Epithelial cell of prostate (primary cell): ENCODE measurements at regions not wholly inside any gene's neighbourhood (a gene's known extent, or its start where the extent isn't known, plus 50 kb on each side); places are given as distances from the start of the nearest gene placed in this dataset.
"Not testable (repeated sequence)": the region's sequence is repeated elsewhere in the genome, so short reads cannot be mapped to it uniquely, and the experiment has no call there.

Experiments used
- DNase-seq: peaks from one replicate; pipeline ENCODE4 v3.0.0-alpha.2; 2011; ENCODE audit warnings: low read depth, low spot score
- H3K27ac ChIP-seq: fragments of 450-650 bp; 2 replicates; pipeline ENCODE4 v1.5.1; 2017; ENCODE audit warnings: mild to moderate bottlenecking

- no peak overlapping the region for H3K27ac ChIP-seq
- DNase-seq, result no peak
These were observed 123.6 kb downstream of the PCDH18 start for GRCh38 chr4:137408527-137409177.

GRCh38 chr4:137405833-137406232 lies 126.5 kb downstream of the PCDH18 start:
- not testable (repeated sequence) for DNase-seq, H3K27ac ChIP-seq

GRCh38 chr4:137394018-137394417 lies 138.3 kb downstream of the PCDH18 start:
- H3K27ac ChIP-seq, result no peak overlapping the region
- DNase-seq, result no peak

- H3K27ac ChIP-seq, result no peak overlapping the region
- no peak for DNase-seq
These were observed 139.2 kb downstream of the PCDH18 start for GRCh38 chr4:137393044-137393443.

GRCh38 chr4:137390707-137391106 lies 141.6 kb downstream of the PCDH18 start:
- H3K27ac ChIP-seq, result no peak overlapping the region
- no peak for DNase-seq

GRCh38 chr4:137389911-137390520 lies 142.3 kb downstream of the PCDH18 start:
- no peak for DNase-seq
- no peak overlapping the region for H3K27ac ChIP-seq

GRCh38 chr4:137387924-137388323 lies 144.4 kb downstream of the PCDH18 start:
- no peak overlapping the region for H3K27ac ChIP-seq
- no peak for DNase-seq

- H3K27ac ChIP-seq, result no peak overlapping the region
- DNase-seq, result no peak
These were observed 147.8 kb downstream of the PCDH18 start for GRCh38 chr4:137384476-137384875.

GRCh38 chr4:137378821-137379220 lies 153.5 kb downstream of the PCDH18 start:
- DNase-seq, result no peak
- H3K27ac ChIP-seq, result no peak overlapping the region

- no peak overlapping the region for H3K27ac ChIP-seq
- DNase-seq, result no peak
These were observed 153.9 kb downstream of the PCDH18 start for GRCh38 chr4:137378393-137378792.

- H3K27ac ChIP-seq, result no peak overlapping the region
- no peak for DNase-seq
These were observed 156.0 kb downstream of the PCDH18 start for GRCh38 chr4:137376312-137376711.

GRCh38 chr4:137375111-137375850 lies 157.0 kb downstream of the PCDH18 start:
- DNase-seq, result no peak
- no peak overlapping the region for H3K27ac ChIP-seq

GRCh38 chr4:137370679-137371078 lies 161.6 kb downstream of the PCDH18 start:
- peak overlapping the region; percentile 17 for H3K27ac ChIP-seq
- no peak for DNase-seq

GRCh38 chr4:137370206-137370633 lies 162.1 kb downstream of the PCDH18 start:
- peak; percentile 40 for DNase-seq
- peak overlapping the region; percentile 17 for H3K27ac ChIP-seq

GRCh38 chr4:137367620-137368019 lies 164.7 kb downstream of the PCDH18 start:
- DNase-seq, result peak; percentile 60
- peak overlapping the region; percentile 55 for H3K27ac ChIP-seq

- DNase-seq, result no peak
- H3K27ac ChIP-seq, result no peak overlapping the region
These were observed 168.8 kb downstream of the PCDH18 start for GRCh38 chr4:137363496-137363895.

- DNase-seq, result no peak
- H3K27ac ChIP-seq, result no peak overlapping the region
These were observed 170.4 kb downstream of the PCDH18 start for GRCh38 chr4:137361756-137362470.

GRCh38 chr4:137360761-137361160 lies 171.5 kb downstream of the PCDH18 start:
- no peak for DNase-seq

GRCh38 chr4:137359691-137360315 lies 172.5 kb downstream of the PCDH18 start:
- DNase-seq, result no peak
- no peak overlapping the region for H3K27ac ChIP-seq

More at GRCh38 chr4:137360761-137361160, 171.5 kb downstream of the PCDH18 start:
- H3K27ac ChIP-seq, result no peak overlapping the region

- DNase-seq, H3K27ac ChIP-seq: not testable (repeated sequence)
These were observed 177.7 kb downstream of the PCDH18 start for GRCh38 chr4:137354562-137354961.
